DOHH2 (cell line): ENCODE measurements at regions not wholly inside any gene's neighbourhood (a gene's known extent, or its start where the extent isn't known, plus 50 kb on each side); places are given as distances from the start of the nearest gene placed in this dataset.

Experiments
- H3F3A ChIP-seq: fragments of 200-600 bp; sonication (generic), shearing (Covaris generic); 2 replicates; pipeline ENCODE4 v1.6.0; 2016; ENCODE audit warnings: antibody characterized with exemption, mild to moderate bottlenecking; ENCODE audit not compliant: control insufficient read depth, insufficient read depth
- H3K27ac ChIP-seq: fragments of 200-600 bp; sonication (generic); 2 replicates; pipeline ENCODE4 v1.5.1; 2014; ENCODE audit warnings: low read depth, mild to moderate bottlenecking, low read length, moderate library complexity
- H3K27me3 ChIP-seq: fragments of 200-600 bp; sonication (generic); 2 replicates; pipeline ENCODE4 v1.6.1; 2014; ENCODE audit warnings: mild to moderate bottlenecking, low read length, mixed read lengths; ENCODE audit not compliant: control insufficient read depth
- H3K36me3 ChIP-seq: fragments of 200-600 bp; sonication (generic); 2 replicates; pipeline ENCODE4 v1.6.1; 2014; ENCODE audit warnings: mild to moderate bottlenecking, low read length, moderate library complexity, mixed read lengths; ENCODE audit not compliant: control insufficient read depth
- H3K4me1 ChIP-seq: fragments of 200-600 bp; sonication (generic); 2 replicates; pipeline ENCODE4 v1.6.1; 2014; ENCODE audit warnings: mild to moderate bottlenecking, low read length, mixed read lengths; ENCODE audit not compliant: control insufficient read depth
- H3K4me2 ChIP-seq: fragments of 200-600 bp; sonication (generic); 2 replicates; pipeline ENCODE4 v1.6.0; 2014; ENCODE audit warnings: mild to moderate bottlenecking, low read length, moderate library complexity
- H3K4me3 ChIP-seq: fragments of 200-600 bp; sonication (generic); 2 replicates; pipeline ENCODE4 v1.5.1; 2014; ENCODE audit warnings: mild to moderate bottlenecking, low read length, mixed read lengths
- H3K79me2 ChIP-seq: fragments of 200-600 bp; sonication (generic); 2 replicates; pipeline ENCODE4 v1.6.1; 2014; ENCODE audit warnings: mild to moderate bottlenecking, low read length, mixed read lengths; ENCODE audit not compliant: control insufficient read depth
- H3K9me2 ChIP-seq: fragments of 200-600 bp; sonication (generic); replicated peaks from 2 replicates; pipeline ENCODE4 v1.6.1; 2014; ENCODE audit warnings: mild to moderate bottlenecking, low read length, mixed read lengths; ENCODE audit not compliant: control insufficient read depth
- H3K9me3 ChIP-seq: fragments of 200-600 bp; sonication (generic); 2 replicates; pipeline ENCODE4 v1.6.1; 2014; ENCODE audit warnings: antibody characterized with exemption, low read length, mixed read lengths; ENCODE audit not compliant: control insufficient read depth, insufficient read depth
- H4K20me1 ChIP-seq: fragments of 200-600 bp; sonication (generic); 2 replicates; pipeline ENCODE4 v1.6.0; 2014; ENCODE audit warnings: low read depth, mild to moderate bottlenecking, antibody characterized with exemption, low read length, moderate library complexity; ENCODE audit not compliant: control insufficient read depth, insufficient read depth
- CTCF ChIP-seq: fragments of 200-600 bp; sonication (generic); IDR thresholded peaks from one replicate; pipeline ENCODE4 v1.5.1; 2014; ENCODE audit warnings: antibody characterized with exemption, mild to moderate bottlenecking, low read depth, low read length; ENCODE audit not compliant: poor library complexity, severe bottlenecking
- EZH2phosphoT487 ChIP-seq: fragments of 200-600 bp; sonication (generic); IDR thresholded peaks from 2 replicates; pipeline ENCODE4 v1.6.1; 2017; ENCODE audit warnings: borderline replicate concordance, mild to moderate bottlenecking, antibody characterized with exemption, low read length, moderate library complexity, mixed read lengths

- Histone ChIP-seq H3K79me2 (no peaks in the 10 kb centered on the region), H3K4me1 (no peaks in the 10 kb centered on the region), H3K9me2 (no peaks in the 10 kb centered on the region), H3K36me3 (no peaks in the 10 kb centered on the region), H3K4me2 (no peak overlapping the region), H4K20me1 (no peaks in the 10 kb centered on the region), H3F3A (no peaks in the 10 kb centered on the region), H3K9me3 (no peaks in the 10 kb centered on the region), H3K27ac (no peak overlapping the region), H3K27me3 (no peaks in the 10 kb centered on the region), H3K4me3 (no peak overlapping the region)
- TF ChIP-seq CTCF: no peak
- no peak for TF ChIP-seq EZH2phosphoT487
These were observed 213.5 kb downstream of the TMEM114 start for GRCh38 chr16:8376858-8377257.

- Histone ChIP-seq H3K9me3 (no peaks in the 10 kb centered on the region), H3K4me3 (no peak overlapping the region), H3K36me3 (no peaks in the 10 kb centered on the region), H3K4me1 (no peaks in the 10 kb centered on the region), H3K4me2 (no peak overlapping the region), H3K27me3 (no peaks in the 10 kb centered on the region), H3K27ac (no peak overlapping the region), H3K79me2 (no peaks in the 10 kb centered on the region), H3F3A (no peaks in the 10 kb centered on the region), H4K20me1 (no peaks in the 10 kb centered on the region), H3K9me2 (no peaks in the 10 kb centered on the region)
- TF ChIP-seq EZH2phosphoT487: no peak
These were observed 213.9 kb downstream of the TMEM114 start for GRCh38 chr16:8376430-8376829.

GRCh38 chr16:8375232-8375587 lies 215.1 kb downstream of the TMEM114 start:
- no peaks in the 10 kb centered on the region for H3K9me2 ChIP-seq
- H3K27ac ChIP-seq: no peak overlapping the region
- H3F3A ChIP-seq: no peaks in the 10 kb centered on the region
- H3K27me3 ChIP-seq: no peaks in the 10 kb centered on the region
- TF ChIP-seq EZH2phosphoT487: no peak
- TF ChIP-seq CTCF: no peak
- no peaks in the 10 kb centered on the region for H3K79me2 ChIP-seq
- H4K20me1 ChIP-seq: no peaks in the 10 kb centered on the region
- H3K36me3 ChIP-seq: no peaks in the 10 kb centered on the region
- H3K4me2 ChIP-seq: no peak overlapping the region
- H3K9me3 ChIP-seq: no peaks in the 10 kb centered on the region
- H3K4me3 ChIP-seq: no peak overlapping the region
- no peaks in the 10 kb centered on the region for H3K4me1 ChIP-seq

- no peaks in the 10 kb centered on the region for H3K9me3 ChIP-seq
- H3K27me3 ChIP-seq: no peaks in the 10 kb centered on the region
- H3F3A ChIP-seq: no peaks in the 10 kb centered on the region
- no peak for TF ChIP-seq EZH2phosphoT487
- TF ChIP-seq CTCF: no peak
- no peak overlapping the region for H3K4me3 ChIP-seq
- H4K20me1 ChIP-seq: no peaks in the 10 kb centered on the region
- no peak overlapping the region for H3K4me2 ChIP-seq
- no peaks in the 10 kb centered on the region for H3K79me2 ChIP-seq
- H3K4me1 ChIP-seq: no peaks in the 10 kb centered on the region
- no peak overlapping the region for H3K27ac ChIP-seq
- H3K36me3 ChIP-seq: no peaks in the 10 kb centered on the region
- H3K9me2 ChIP-seq: no peaks in the 10 kb centered on the region
These were observed 215.6 kb downstream of the TMEM114 start for GRCh38 chr16:8374586-8375231.
